Peyer's patch (tissue), 4 donors: ENCODE measurements at regions not wholly inside any gene's neighbourhood (a gene's known extent, or its start where the extent isn't known, plus 50 kb on each side); places are given as distances from the start of the nearest gene placed in this dataset.

ENCODE experiments used
- CTCF ChIP-seq, 6 experiments: fragments of 450-650 bp in 4 of 6; fragments of 200-600 bp in 2 of 6; sonication (generic) in 1 of 6; IDR thresholded peaks; one replicate each; pipeline ENCODE4 v1.5.1; 2017 to 2019; ENCODE audit warnings: antibody characterized with exemption in 6 of 6, mild to moderate bottlenecking in 3 of 6, moderate library complexity in 1 of 6
- POLR2A ChIP-seq, 2 donors: fragments of 450-650 bp; IDR thresholded peaks; one replicate each; pipeline ENCODE4 v1.5.1; 2017; ENCODE audit warnings: antibody characterized with exemption in 2 of 2, mild to moderate bottlenecking in 2 of 2, moderate library complexity in 2 of 2

DNA sequence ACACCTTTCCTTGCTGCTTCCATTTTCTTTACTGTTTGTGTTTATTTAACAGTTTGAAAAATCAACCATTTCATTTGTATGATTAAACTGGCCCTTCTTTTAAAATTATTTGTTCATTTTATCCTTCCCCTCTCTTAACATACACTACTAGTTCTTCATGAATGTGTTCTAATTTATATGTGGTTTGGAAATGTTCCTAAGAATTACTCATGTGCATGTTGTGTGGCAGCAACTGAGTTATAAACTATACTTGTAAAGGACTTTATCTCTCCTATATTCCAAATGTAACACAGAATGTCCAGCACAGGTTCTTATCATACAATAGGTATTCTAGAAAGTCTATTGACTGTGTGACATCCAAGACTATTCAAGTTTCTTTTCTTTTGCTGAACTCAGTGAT, 358.2 kb upstream of the MEF2C start:
- no peak for TF ChIP-seq CTCF (IDR thresholded peaks at IDR 0.05)
- no peak for TF ChIP-seq POLR2A (IDR thresholded peaks at IDR 0.05)
